OCI-LY1 (cell line): ENCODE measurements at regions not wholly inside any gene's neighbourhood (a gene's known extent, or its start where the extent isn't known, plus 50 kb on each side); places are given as distances from the start of the nearest gene placed in this dataset.

Experiments used
- H2AFZ ChIP-seq: fragments of 200-600 bp; sonication (generic), shearing (Covaris generic); 2 replicates; pipeline ENCODE4 v1.6.0; 2014; ENCODE audit warnings: antibody characterized with exemption, mild to moderate bottlenecking, low read length
- H3F3A ChIP-seq: fragments of 200-600 bp; sonication (generic), shearing (Covaris generic); 2 replicates; pipeline ENCODE4 v1.6.0; 2014; ENCODE audit warnings: mild to moderate bottlenecking, antibody characterized with exemption, low read length, moderate library complexity; ENCODE audit not compliant: insufficient read depth
- H3K27ac ChIP-seq: fragments of 200-600 bp; sonication (generic); 2 replicates; pipeline ENCODE4 v1.5.1; 2014; ENCODE audit warnings: low read length, mixed run types, mild to moderate bottlenecking, low read depth; ENCODE audit not compliant: poor library complexity, severe bottlenecking
- H3K27me3 ChIP-seq: fragments of 200-600 bp; sonication (generic); 2 replicates; pipeline ENCODE4 v1.6.0; 2014; ENCODE audit warnings: antibody characterized with exemption, mild to moderate bottlenecking, low read length, moderate library complexity; ENCODE audit not compliant: insufficient read depth
- H3K36me3 ChIP-seq: fragments of 200-600 bp; sonication (generic); 2 replicates; pipeline ENCODE4 v1.6.1; 2014; ENCODE audit warnings: mild to moderate bottlenecking, antibody characterized with exemption, low read length, moderate library complexity, mixed read lengths; ENCODE audit not compliant: insufficient read depth
- H3K4me1 ChIP-seq: fragments of 200-600 bp; sonication (generic); 2 replicates; pipeline ENCODE4 v1.5.1; 2014; ENCODE audit warnings: mild to moderate bottlenecking, low read length, moderate library complexity; ENCODE audit not compliant: insufficient read depth, severe bottlenecking
- H3K4me2 ChIP-seq: fragments of 200-600 bp; sonication (generic), shearing (Covaris generic); 2 replicates; pipeline ENCODE4 v1.6.1; 2014; ENCODE audit warnings: low read length
- H3K4me3 ChIP-seq: fragments of 200-600 bp; sonication (generic); 2 replicates; pipeline ENCODE4 v1.5.1; 2014; ENCODE audit warnings: low read length, low read depth, mild to moderate bottlenecking, mixed read lengths; ENCODE audit not compliant: poor library complexity, severe bottlenecking
- H3K79me2 ChIP-seq: fragments of 200-600 bp; shearing (Covaris generic); 2 replicates; pipeline ENCODE4 v1.6.1; 2016; ENCODE audit warnings: mixed run types, low read length, mixed read lengths; ENCODE audit not compliant: insufficient read depth
- H3K9ac ChIP-seq: fragments of 200-600 bp; sonication (generic), shearing (Covaris generic); 2 replicates; pipeline ENCODE4 v1.6.1; 2014; ENCODE audit warnings: mild to moderate bottlenecking, low read length, mixed read lengths
- H3K9me2 ChIP-seq: fragments of 200-600 bp; sonication (generic), shearing (Covaris generic); 2 replicates; pipeline ENCODE4 v1.6.1; 2014; ENCODE audit warnings: low read depth, mild to moderate bottlenecking, low read length, mixed read lengths
- H3K9me3 ChIP-seq: fragments of 200-600 bp; shearing (Covaris generic); 2 replicates; pipeline ENCODE4 v1.6.1; 2014; ENCODE audit warnings: low read length, mixed read lengths
- H4K20me1 ChIP-seq: fragments of 200-600 bp; sonication (generic), shearing (Covaris generic); 2 replicates; pipeline ENCODE4 v1.6.0; 2016; ENCODE audit warnings: mild to moderate bottlenecking, low read length; ENCODE audit not compliant: insufficient read depth
- EZH2 ChIP-seq: fragments of 200-600 bp; sonication (generic), shearing (Covaris generic); IDR thresholded peaks from 2 replicates; pipeline ENCODE4 v1.8.0; 2017; ENCODE audit warnings: borderline replicate concordance, mixed run types, mild to moderate bottlenecking, antibody characterized with exemption, low read length, moderate library complexity, mixed read lengths
- TF ChIP-seq, protein P1 (sequence below): fragments of 200-600 bp; sonication (generic), shearing (Covaris generic); IDR thresholded peaks from 2 replicates; pipeline ENCODE4 v1.5.1; 2017; ENCODE audit warnings: mild to moderate bottlenecking, antibody characterized with exemption, low read length, moderate library complexity, mixed read lengths

- H3K4me2 ChIP-seq, result no peak overlapping the region
- no peaks in the 10 kb centered on the region for H3K36me3 ChIP-seq
- H3K4me3 ChIP-seq, result no peak overlapping the region
- TF ChIP-seq EZH2, result no peak
- TF ChIP-seq, protein P1, sequence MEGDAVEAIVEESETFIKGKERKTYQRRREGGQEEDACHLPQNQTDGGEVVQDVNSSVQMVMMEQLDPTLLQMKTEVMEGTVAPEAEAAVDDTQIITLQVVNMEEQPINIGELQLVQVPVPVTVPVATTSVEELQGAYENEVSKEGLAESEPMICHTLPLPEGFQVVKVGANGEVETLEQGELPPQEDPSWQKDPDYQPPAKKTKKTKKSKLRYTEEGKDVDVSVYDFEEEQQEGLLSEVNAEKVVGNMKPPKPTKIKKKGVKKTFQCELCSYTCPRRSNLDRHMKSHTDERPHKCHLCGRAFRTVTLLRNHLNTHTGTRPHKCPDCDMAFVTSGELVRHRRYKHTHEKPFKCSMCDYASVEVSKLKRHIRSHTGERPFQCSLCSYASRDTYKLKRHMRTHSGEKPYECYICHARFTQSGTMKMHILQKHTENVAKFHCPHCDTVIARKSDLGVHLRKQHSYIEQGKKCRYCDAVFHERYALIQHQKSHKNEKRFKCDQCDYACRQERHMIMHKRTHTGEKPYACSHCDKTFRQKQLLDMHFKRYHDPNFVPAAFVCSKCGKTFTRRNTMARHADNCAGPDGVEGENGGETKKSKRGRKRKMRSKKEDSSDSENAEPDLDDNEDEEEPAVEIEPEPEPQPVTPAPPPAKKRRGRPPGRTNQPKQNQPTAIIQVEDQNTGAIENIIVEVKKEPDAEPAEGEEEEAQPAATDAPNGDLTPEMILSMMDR, result no peak
- no peak overlapping the region for H3K27ac ChIP-seq
- no peaks in the 10 kb centered on the region for H3K9me3 ChIP-seq
- no peaks in the 10 kb centered on the region for H3K4me1 ChIP-seq
- H3K79me2 ChIP-seq, result no peaks in the 10 kb centered on the region
- no peaks in the 10 kb centered on the region for H3K27me3 ChIP-seq
- H3F3A ChIP-seq, result no peaks in the 10 kb centered on the region
- no peaks in the 10 kb centered on the region for H3K9me2 ChIP-seq
- no peak overlapping the region for H2AFZ ChIP-seq
- H4K20me1 ChIP-seq, result no peaks in the 10 kb centered on the region
- no peak overlapping the region for H3K9ac ChIP-seq
Measured at GRCh38 chr20:11624704-11625103, 293.0 kb upstream of the BTBD3 start.

DNA sequence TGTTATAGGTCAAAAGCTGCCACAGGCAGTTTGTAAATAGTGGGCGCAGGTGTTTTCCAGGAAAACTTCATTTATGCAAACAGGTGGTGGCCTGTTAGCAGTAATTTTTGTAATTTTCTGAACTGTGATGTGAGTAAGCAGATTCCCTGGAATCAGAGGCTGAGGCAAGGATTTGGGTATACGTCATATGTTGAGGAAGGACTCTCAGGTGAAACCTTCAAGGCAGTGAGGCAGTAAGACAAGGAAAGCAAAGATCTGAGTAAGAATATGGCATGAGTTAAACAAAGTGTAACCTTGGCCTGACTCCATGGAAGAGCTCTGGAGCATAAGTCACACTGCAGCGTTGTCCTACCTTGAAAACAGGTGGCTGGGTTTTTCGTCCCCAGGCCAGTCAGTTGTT lies 291.1 kb upstream of the BTBD3 start:
- Histone ChIP-seq H3K36me3 (no peaks in the 10 kb centered on the region), H3F3A (no peaks in the 10 kb centered on the region), H3K27me3 (no peaks in the 10 kb centered on the region), H3K4me2 (no peak overlapping the region), H3K27ac (no peak overlapping the region), H3K9ac (no peak overlapping the region), H2AFZ (no peak overlapping the region), H3K9me2 (no peaks in the 10 kb centered on the region), H4K20me1 (no peaks in the 10 kb centered on the region), H3K4me1 (no peaks in the 10 kb centered on the region), H3K9me3 (no peaks in the 10 kb centered on the region), H3K4me3 (no peak overlapping the region), H3K79me2 (no peaks in the 10 kb centered on the region)
- TF ChIP-seq, protein P1, result no peak
- TF ChIP-seq EZH2, result no peak

DNA sequence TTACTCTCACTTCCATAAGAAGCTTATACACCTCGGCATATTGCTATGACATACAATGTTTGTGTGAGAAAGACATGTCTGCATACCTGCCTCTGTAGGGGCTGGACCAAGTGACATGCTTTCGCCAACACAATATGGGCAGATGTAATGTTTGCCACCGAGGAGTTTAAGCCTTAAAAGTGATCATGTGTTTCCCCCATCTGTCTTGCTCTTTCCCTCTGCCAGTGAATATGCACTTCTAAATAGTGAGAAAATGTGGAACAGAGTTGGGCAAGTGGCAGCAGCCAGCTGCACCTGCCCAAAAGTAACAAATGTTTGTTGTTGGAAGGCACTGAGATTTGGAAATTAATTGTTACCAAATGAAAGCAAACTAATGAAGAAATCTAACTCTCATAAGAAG lies 274.8 kb upstream of the BTBD3 start:
- H3F3A ChIP-seq, result no peaks in the 10 kb centered on the region
- no peak overlapping the region for H3K9ac ChIP-seq
- no peak overlapping the region for H3K4me3 ChIP-seq
- no peak overlapping the region for H2AFZ ChIP-seq
- no peaks in the 10 kb centered on the region for H4K20me1 ChIP-seq
- H3K79me2 ChIP-seq, result no peaks in the 10 kb centered on the region
- H3K9me2 ChIP-seq, result no peaks in the 10 kb centered on the region
- H3K27ac ChIP-seq, result no peak overlapping the region
- no peaks in the 10 kb centered on the region for H3K4me1 ChIP-seq
- H3K9me3 ChIP-seq, result no peaks in the 10 kb centered on the region
- H3K4me2 ChIP-seq, result no peak overlapping the region
- H3K36me3 ChIP-seq, result no peaks in the 10 kb centered on the region
- TF ChIP-seq, protein P1, result no peak
- TF ChIP-seq EZH2, result no peak
- H3K27me3 ChIP-seq, result no peaks in the 10 kb centered on the region
